IMR-90 (cell line): ENCODE measurements at regions not wholly inside any gene's neighbourhood (a gene's known extent, or its start where the extent isn't known, plus 50 kb on each side); places are given as distances from the start of the nearest gene placed in this dataset.

Source experiments
- ATAC-seq: fragments of 200-7000 bp; cut with Tn5 transposase; 2 replicates; pipeline ENCODE4 v1.9.1; 2020; ENCODE audit warnings: low read depth, mild to moderate bottlenecking, moderate library complexity
- BruUV-seq: library from RNA; stranded (reverse); fragments of 400-500 nt; replicated peaks from 2 replicates; lab custom pipeline; 2021; lab: Mats Ljungman, UMichigan
- CTCF ChIA-PET: fragments of 300-600 bp; formaldehyde crosslinking; extraction: SDS; loops from one replicate; lab custom pipeline; 2021; ENCODE audit warnings: antibody characterized with exemption; lab: Yijun Ruan, JAX
- POLR2A ChIA-PET: fragments of 300-600 bp; sonication (Branson Sonifier 250); formaldehyde crosslinking; loops from one replicate; lab custom pipeline; 2022; ENCODE audit warnings: antibody characterized with exemption; ENCODE audit not compliant: unreplicated experiment; lab: Charles Lee
- DNase-seq: peaks from one replicate; pipeline ENCODE4 v3.0.0; 2013
- H2AFZ ChIP-seq: replicated peaks from 2 replicates; pipeline ENCODE3; 2013; ENCODE audit warnings: low read length, mild to moderate bottlenecking; ENCODE audit not compliant: poor library complexity
- H2AK5ac ChIP-seq: 2 replicates; pipeline ENCODE4 v1.6.1; 2013; ENCODE audit warnings: low read depth, low read length, inconsistent platforms
- H2AK9ac ChIP-seq: replicated peaks from 2 replicates; pipeline ENCODE3; 2013; ENCODE audit warnings: mild to moderate bottlenecking, low read depth, low read length, moderate library complexity; ENCODE audit not compliant: poor library complexity
- H2BK120ac ChIP-seq: 2 replicates; pipeline ENCODE4 v1.6.1; 2013; ENCODE audit warnings: low read depth, low read length, inconsistent platforms
- H2BK15ac ChIP-seq: 3 replicates; pipeline ENCODE4 v1.6.1; 2013; ENCODE audit warnings: low read depth, low read length, inconsistent platforms
- H2BK20ac ChIP-seq: 2 replicates; pipeline ENCODE4 v1.6.1; 2013; ENCODE audit warnings: low read depth, mild to moderate bottlenecking, inconsistent platforms, low read length, moderate library complexity
- H2BK5ac ChIP-seq: 2 replicates; pipeline ENCODE4 v1.6.1; 2013; ENCODE audit warnings: mild to moderate bottlenecking, low read depth, low read length, inconsistent platforms; ENCODE audit not compliant: poor library complexity, severe bottlenecking
- H3K14ac ChIP-seq: replicated peaks from 2 replicates; pipeline ENCODE4 v1.6.1; 2013; ENCODE audit warnings: low read depth, low read length, inconsistent platforms
- H3K18ac ChIP-seq: 2 replicates; pipeline ENCODE4 v1.6.1; 2013; ENCODE audit warnings: low read depth, low read length, control low read depth
- H3K23ac ChIP-seq: 2 replicates; pipeline ENCODE4 v1.6.1; 2013; ENCODE audit warnings: low read depth, low read length, inconsistent platforms
- H3K27ac ChIP-seq: 2 replicates; pipeline ENCODE4 v1.5.1; 2013; ENCODE audit warnings: mild to moderate bottlenecking, control low read depth, low read length; ENCODE audit not compliant: insufficient read depth
- H3K27me3 ChIP-seq: 2 replicates; pipeline ENCODE4 v1.6.1; 2013; ENCODE audit warnings: low read length; ENCODE audit not compliant: control insufficient read depth, insufficient read depth
- H3K36me3 ChIP-seq: 2 replicates; pipeline ENCODE4 v1.6.1; 2013; ENCODE audit warnings: low read length, mixed read lengths; ENCODE audit not compliant: control insufficient read depth, insufficient read depth
- H3K4ac ChIP-seq: 2 replicates; pipeline ENCODE4 v1.6.1; 2013; ENCODE audit warnings: low read depth, low read length, inconsistent platforms
- H3K4me1 ChIP-seq: 2 replicates; pipeline ENCODE4 v1.6.1; 2013; ENCODE audit warnings: low read length, mixed read lengths; ENCODE audit not compliant: control insufficient read depth, insufficient read depth
- H3K4me2 ChIP-seq: 2 replicates; pipeline ENCODE4 v1.6.1; 2013; ENCODE audit warnings: low read depth, mild to moderate bottlenecking, control low read depth, low read length, moderate library complexity
- H3K4me3 ChIP-seq: 2 replicates; pipeline ENCODE4 v1.5.1; 2013; ENCODE audit warnings: low read depth, mild to moderate bottlenecking, control low read depth, low read length, moderate library complexity; ENCODE audit not compliant: insufficient read depth
- H3K56ac ChIP-seq: 2 replicates; pipeline ENCODE4 v1.6.1; 2013; ENCODE audit warnings: low read length, inconsistent platforms; ENCODE audit not compliant: insufficient read depth; ENCODE audit errors: extremely low read depth
- H3K79me1 ChIP-seq, 2 experiments: 2 replicates each; pipeline ENCODE4 v1.6.1; 2013; ENCODE audit warnings: low read length in 2 of 2, inconsistent platforms in 1 of 2, low read depth in 1 of 2
- H3K9ac ChIP-seq: 2 replicates; pipeline ENCODE4 v1.6.1; 2013; ENCODE audit warnings: low read depth, low read length, control low read depth
- H3K9me1 ChIP-seq: 2 replicates; pipeline ENCODE4 v1.6.1; 2013; ENCODE audit warnings: low read length, inconsistent platforms; ENCODE audit not compliant: insufficient read depth
- H3K9me3 ChIP-seq: 2 replicates; pipeline ENCODE4 v1.6.1; 2013; ENCODE audit warnings: low read length; ENCODE audit not compliant: control insufficient read depth, insufficient read depth
- H4K20me1 ChIP-seq: 2 replicates; pipeline ENCODE4 v1.6.1; 2013; ENCODE audit warnings: low read length, inconsistent platforms; ENCODE audit not compliant: insufficient read depth
- H4K5ac ChIP-seq: 2 replicates; pipeline ENCODE4 v1.6.1; 2013; ENCODE audit warnings: mild to moderate bottlenecking, low read depth, low read length, control low read depth
- H4K8ac ChIP-seq, 2 experiments: 2 replicates each; pipeline ENCODE4 v1.6.1; 2013; ENCODE audit warnings: low read depth in 2 of 2, low read length in 2 of 2, control low read depth in 1 of 2, inconsistent platforms in 1 of 2
- H4K91ac ChIP-seq: 2 replicates; pipeline ENCODE4 v1.6.1; 2013; ENCODE audit warnings: low read depth, low read length, inconsistent platforms; ENCODE audit not compliant: insufficient read depth
- ELK1 ChIP-seq: fragments of 150-350 bp; IDR thresholded peaks from 2 replicates; pipeline ENCODE4 v1.6.1; 2016; ENCODE audit warnings: low read depth, mild to moderate bottlenecking, low read length, moderate library complexity, borderline replicate concordance
- MAZ ChIP-seq: IDR thresholded peaks from 2 replicates; pipeline ENCODE4 v1.6.1; 2012; ENCODE audit warnings: low read depth, mild to moderate bottlenecking, low read length, improper control_type of control experiment, moderate library complexity, borderline replicate concordance
- POLR2A ChIP-seq: IDR thresholded peaks from 2 replicates; pipeline ENCODE4 v1.6.1; 2012; ENCODE audit warnings: mild to moderate bottlenecking, low read depth, low read length
- RCOR1 ChIP-seq: IDR thresholded peaks from 2 replicates; pipeline ENCODE4 v1.6.1; 2012; ENCODE audit warnings: mild to moderate bottlenecking, low read length, improper control_type of control experiment; ENCODE audit not compliant: insufficient replicate concordance
- RFX5 ChIP-seq: IDR thresholded peaks from 2 replicates; pipeline ENCODE4 v1.8.0; 2012; ENCODE audit warnings: low read depth, mild to moderate bottlenecking, low read length, moderate library complexity
- SMC3 ChIP-seq: fragments of 150-350 bp; IDR thresholded peaks from 2 replicates; pipeline ENCODE4 v1.6.1; 2016; ENCODE audit warnings: low read depth, mild to moderate bottlenecking, antibody characterized with exemption, low read length, moderate library complexity
- WGBS, 2 experiments: methylation state at CpG; one replicate each; pipeline versions ENCODE4 v1.1.5 to v1.1.7; 2013; ENCODE audit warnings: missing lambda C conversion rate in 2 of 2; ENCODE audit not compliant: insufficient read length in 1 of 2; ENCODE audit errors: extremely low coverage in 2 of 2; 5-methylcytosine and 5-hydroxymethylcytosine counted together
- dilution Hi-C: fragments of 300-500 bp; cut with HindIII; formaldehyde crosslinking; loops from one replicate; pipeline ENCODE4 v1.14.3; 2018; ENCODE audit warnings: low sequenced_read_pairs; ENCODE audit not compliant: unreplicated experiment
- in situ Hi-C: fragments of 300-500 bp; cut with MboI; formaldehyde crosslinking; loops from 3 replicates; pipeline ENCODE4 v1.14.3; 2019; ENCODE audit warnings: low sequenced_read_pairs, inconsistent platforms, mixed read lengths
- intact Hi-C: fragments of 100-400 bp; cut with micrococcal nuclease; formaldehyde crosslinking; loops from 2 replicates; pipeline ENCODE4 v1.10.0; 2022

DNA sequence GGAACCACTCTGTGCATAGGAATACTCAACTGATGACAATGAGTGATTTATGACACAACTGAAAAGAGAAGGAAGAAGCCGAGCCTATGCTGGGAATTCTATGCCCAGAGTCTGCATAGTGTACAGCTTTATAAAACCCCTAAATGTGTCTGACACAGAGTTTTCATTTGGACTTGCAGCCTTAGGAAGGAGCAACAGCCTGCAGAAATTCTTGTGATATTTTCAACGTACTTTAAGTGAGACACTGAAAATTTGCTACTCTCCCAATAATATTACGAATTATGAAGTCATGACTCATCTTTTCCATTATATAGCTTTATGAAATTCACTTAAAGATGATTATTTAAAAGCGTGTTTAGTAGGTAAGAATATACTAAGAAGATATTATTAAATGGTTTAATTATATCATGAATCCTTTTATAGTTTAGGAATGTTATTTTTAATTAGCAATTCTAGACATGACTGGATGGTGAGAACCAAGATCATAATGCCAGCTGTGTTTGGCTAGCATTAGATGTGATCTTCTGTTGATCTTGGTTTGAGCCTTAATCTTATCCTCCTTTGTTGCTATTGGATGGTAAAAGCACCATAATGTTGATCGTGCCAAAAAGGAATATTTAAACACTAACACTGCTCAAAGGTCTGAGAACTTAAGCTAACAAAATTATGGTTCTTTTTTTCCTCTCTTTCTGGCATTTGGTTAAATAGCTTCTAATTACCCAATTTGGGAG, 785.1 kb upstream of the ADGRL4 start:
- H3K18ac ChIP-seq = no peak overlapping the region
- dilution Hi-C loops = no loop called here
- ATAC-seq = no peak
- H4K91ac ChIP-seq = no peak overlapping the region
- no peak overlapping the region for H3K9ac ChIP-seq
- intact Hi-C loops = no loop called here
- peaks cover 3% of the 10 kb centered on the region for H3K4me1 ChIP-seq
- WGBS, 2 experiments = no CpG with 5 or more reads among the region's 5 CpGs
- DNase-seq = no peak
- BruUV-seq = no TSS peak
- H3K4ac ChIP-seq = no peak overlapping the region
- no peak overlapping the region for H2BK5ac ChIP-seq
- no peak overlapping the region for H2BK120ac ChIP-seq
- in situ Hi-C loops = no loop called here
- no peak overlapping the region for H3K4me2 ChIP-seq
- H4K20me1 ChIP-seq = no peaks in the 10 kb centered on the region
- CTCF ChIA-PET = interaction anchor here (1.1 kb wide), 1 partner anchor 17 kb away, joined by 4 read pairs; no protein-coding TSS in a partner anchor
- H2BK20ac ChIP-seq = no peak overlapping the region
- no peaks in the 10 kb centered on the region for H3K79me1 ChIP-seq
- H2AK5ac ChIP-seq = no peak overlapping the region
- no peak overlapping the region for H3K56ac ChIP-seq
- no peaks in the 10 kb centered on the region for H3K36me3 ChIP-seq
- TF ChIP-seq SMC3 = no peak
- TF ChIP-seq ELK1 = no peak
- TF ChIP-seq RFX5 = no peak
- TF ChIP-seq MAZ = no peak
- no peak for TF ChIP-seq RCOR1
- no peak for TF ChIP-seq POLR2A
- no peak overlapping the region for H2BK15ac ChIP-seq
- no peaks in the 10 kb centered on the region for H3K27me3 ChIP-seq
- no peak overlapping the region for H3K23ac ChIP-seq
- POLR2A ChIA-PET = no interaction called here
- no peaks in the 10 kb centered on the region for H3K9me1 ChIP-seq
- H2AFZ ChIP-seq = no peak overlapping the region
- no peak overlapping the region for H3K4me3 ChIP-seq
- no peak overlapping the region; the same call in 1 of the 2 replicates for H4K5ac ChIP-seq
- H4K8ac ChIP-seq = no peak overlapping the region
- H3K14ac ChIP-seq = no peak overlapping the region
- no peak overlapping the region for H2AK9ac ChIP-seq
- no peak overlapping the region for H3K27ac ChIP-seq
- H3K9me3 ChIP-seq = 0 out of 2 replicates have a peak, but pooled peaks cover 2% of the 10 kb centered on the region
